ENCODE measurements at regions not wholly inside any gene's neighbourhood (a gene's known extent, or its start where the extent isn't known, plus 50 kb on each side); places are given as distances from the start of the nearest gene placed in this dataset.

DNA sequence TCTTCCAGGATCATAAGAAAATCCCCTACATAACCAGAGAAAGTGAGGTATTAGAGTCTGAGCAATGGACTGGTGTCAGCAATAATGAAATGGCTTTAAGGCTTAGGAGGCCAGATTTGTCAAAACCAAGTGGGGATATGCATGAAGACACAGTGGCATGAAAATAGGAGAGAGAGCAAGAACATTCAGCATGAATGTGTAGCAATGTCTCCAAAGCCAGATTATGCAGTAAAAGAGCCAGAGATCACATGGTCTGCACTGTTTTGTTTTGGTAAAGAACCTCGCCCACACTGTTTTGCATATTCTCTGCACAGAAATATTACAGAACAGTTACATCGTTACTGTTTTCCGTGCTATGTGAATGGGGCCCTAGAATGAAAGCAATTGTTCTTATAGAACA lies 589.4 kb downstream of the PLPP3 start:
- intact Hi-C loops (cut with micrococcal nuclease) = no loop called here

DNA sequence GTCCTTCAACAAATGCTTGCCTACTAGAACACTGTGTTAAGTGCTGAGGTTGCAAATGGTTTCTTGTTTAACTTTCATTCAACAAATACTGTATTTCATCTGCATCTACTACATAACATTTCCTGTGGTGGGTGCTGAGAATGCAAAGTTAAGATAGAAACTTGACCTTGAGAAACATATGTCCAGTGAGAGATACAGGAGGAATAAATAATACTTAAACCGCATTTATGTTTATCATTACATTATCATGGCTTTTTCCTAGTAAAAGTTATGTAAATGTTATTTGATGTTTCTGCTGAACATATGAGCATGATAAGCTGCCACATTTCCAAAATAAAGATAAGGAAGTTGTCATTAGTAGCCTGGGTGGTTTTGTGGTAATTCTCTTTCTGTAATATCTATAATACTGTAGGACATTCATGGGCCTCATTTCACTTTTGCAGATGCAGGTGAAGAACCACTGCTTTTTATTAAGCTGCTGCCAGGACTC lies 590.4 kb downstream of the PLPP3 start:
- intact Hi-C loops (cut with micrococcal nuclease) = no loop called here

DNA sequence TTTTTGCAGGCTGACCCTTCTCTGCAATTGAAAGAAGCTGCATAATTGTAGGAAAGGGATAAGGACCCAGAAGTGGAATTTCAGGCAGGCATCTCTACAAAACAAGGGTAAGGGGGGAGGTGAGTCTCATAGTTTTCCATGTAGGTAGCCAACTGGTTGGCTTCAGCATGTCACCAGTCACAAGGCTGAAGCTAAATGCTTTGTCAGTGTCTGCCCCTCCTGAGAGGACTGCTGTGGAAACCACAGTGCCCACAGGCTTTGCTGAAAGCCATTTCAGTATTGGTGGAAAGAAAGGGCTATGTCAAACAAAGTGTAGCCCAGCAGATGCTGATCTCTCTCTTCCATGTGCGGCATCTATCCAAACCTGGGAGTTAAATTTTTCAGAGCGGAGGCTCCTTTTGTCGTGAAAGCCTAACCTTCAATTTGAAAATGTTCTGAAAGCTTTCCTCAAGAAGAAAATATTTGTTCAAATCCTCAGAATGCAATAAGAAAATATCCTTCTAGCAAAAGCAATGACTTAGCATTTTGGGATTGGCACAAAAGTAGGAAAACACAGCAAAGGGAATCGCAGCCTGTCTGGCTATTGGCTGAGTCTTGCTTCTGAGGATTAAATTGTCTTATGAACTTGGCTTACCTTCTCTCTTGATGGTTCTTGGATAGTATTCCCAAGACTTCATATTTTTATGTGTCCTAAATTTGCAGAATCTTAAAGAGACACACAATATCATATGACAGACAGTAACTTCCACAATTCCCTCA lies 591.7 kb downstream of the PLPP3 start:
- intact Hi-C loops (cut with micrococcal nuclease) = no loop called here

DNA sequence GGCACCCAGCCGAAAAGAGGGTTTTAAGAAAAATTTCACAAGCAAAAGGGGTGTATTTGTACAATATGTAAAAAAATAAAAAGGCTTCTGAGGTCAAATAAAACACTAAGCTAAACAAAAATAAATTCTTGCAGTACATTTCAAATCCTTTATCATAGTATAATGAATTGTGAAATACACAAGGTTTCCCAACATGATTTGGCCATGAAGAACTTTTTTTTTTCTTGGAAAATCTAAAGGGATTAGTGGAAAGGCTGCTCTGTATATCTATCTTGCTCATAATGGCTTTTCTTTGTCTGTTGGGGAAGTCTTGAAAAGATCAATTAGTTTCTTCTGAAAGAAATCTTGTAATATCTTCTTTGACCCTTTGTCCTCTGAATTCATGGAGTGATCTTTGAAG lies 593.4 kb downstream of the PLPP3 start:
- intact Hi-C loops (cut with micrococcal nuclease) = no loop called here

DNA sequence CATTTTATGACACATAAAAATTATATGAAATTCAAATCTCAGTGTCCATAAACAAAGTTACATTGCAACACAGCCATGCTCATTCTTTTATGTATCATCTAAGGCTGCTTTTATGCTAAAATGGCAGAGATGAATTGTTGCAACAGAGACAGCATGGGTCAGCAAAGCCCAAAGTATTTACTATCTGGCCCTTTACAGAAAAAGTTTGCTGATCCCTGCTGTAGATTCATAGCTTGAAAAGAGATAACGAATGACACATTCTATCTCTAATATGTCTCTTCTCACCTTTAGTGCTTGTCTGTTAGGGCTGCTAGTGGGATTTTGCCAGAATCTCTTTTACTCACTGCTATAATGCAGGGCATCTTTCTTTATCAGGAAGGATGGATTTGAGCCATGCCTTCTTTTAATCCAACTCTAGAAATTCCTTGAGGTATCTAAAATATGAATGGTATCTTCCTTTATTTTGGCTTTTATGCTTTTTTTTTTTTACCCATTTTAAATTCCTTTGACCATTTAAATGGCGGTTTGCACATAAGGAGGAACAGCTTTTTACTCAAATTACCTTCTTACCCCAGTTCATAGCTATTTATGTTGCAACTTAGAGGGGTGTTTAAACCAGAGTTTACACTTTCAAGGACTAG lies 598.2 kb downstream of the PLPP3 start:
- intact Hi-C loops (cut with micrococcal nuclease) = no loop called here

DNA sequence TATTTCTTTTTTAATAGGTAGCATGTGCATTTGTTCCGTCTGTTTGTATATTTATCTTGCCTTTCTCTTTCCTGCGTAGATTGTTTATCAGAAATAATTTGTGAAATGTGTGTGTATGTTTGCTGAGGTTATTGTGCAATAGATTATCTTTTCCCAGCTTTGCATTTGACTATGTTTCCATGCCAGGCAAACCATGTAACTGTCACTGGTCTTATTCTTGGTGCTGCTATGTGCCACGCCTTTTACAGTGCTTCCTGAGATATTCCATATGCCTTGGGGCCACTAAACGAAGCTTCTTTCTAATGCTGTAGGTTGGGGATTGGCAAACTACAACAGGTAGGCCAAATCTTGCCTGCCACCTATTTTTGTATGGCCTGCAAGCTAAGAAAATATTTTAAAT lies 598.8 kb downstream of the PLPP3 start:
- intact Hi-C loops (cut with micrococcal nuclease) = no loop called here

DNA sequence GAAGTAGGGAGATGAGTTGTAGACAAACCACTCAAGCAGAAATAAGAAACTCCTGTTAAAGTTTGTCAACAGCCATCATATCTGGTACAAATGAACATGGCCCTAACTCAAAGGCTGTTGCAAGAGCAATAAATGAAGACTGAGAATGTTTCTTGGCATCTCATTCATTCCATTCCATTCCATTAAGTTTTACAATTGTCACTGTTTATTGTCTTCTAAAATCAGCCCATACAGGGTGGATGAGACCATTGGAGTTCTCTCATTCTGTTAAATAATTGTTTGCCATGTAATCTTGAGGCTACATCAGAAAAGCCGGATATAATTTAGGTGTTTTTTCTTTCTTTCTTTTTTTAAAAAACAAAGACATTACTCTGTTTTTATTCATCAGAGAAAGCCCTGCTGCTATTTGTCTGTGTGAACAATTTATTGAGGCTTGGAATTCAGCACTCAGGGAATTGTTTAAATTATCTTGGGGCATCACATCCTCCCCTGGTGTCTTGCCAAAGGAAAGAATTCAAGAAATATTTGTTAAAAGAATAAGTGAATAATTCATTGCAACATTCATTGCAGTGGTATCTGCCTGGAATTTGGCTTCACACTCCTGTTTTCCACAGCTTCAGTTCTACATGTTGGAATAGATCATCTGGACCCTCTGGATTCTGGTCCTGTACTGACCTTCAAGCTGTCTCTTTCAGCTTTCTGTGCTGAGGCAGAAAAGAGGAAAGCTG lies 604.5 kb downstream of the PLPP3 start:
- intact Hi-C loops (cut with micrococcal nuclease) = no loop called here

DNA sequence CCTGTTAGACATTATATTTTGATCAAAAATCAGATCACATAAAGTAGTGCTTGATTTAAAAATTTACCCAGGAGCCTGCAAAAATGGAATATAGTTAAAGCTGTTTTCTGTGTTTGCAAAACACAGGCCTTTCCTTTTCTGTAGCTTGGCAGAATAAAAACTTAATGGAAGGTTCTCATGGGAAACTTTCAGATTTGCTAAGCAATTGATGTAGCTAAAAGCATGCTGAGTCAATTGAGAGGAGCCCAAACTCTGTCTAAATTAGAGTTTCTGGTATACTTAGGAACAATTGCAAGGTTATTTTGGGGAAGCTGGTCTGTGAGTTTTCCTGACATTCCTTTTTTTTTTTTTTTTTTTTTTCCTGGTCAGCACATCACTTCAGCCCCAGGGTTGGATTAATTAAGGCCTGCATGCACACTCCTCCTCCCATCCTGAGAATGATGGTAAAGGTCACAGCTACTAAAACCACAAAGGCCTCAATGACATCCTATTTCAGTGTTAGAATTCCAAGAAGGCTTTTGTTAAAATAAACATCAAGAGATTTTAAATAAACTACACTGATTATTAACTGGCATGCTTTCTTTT lies 608.7 kb downstream of the PLPP3 start:
- intact Hi-C loops (cut with micrococcal nuclease) = no loop called here

DNA sequence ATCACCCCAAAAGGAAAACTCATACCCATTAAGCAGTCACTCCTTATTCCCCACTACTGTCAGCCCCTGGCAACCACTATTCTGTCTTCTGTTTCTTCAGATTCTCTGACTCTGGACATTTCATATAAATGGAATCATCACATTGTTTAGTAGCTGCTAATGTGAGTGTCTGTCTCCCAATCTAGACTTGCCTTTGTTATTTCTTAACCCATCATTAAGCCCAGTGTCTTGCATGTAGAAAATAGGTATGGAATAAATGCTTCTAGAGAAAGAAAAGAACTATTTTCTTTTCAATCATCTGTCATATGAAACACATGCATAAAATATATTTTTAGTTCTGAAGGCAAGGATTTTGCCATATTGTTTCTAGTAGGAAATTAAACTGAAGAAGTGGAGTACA lies 610.0 kb downstream of the PLPP3 start:
- intact Hi-C loops (cut with micrococcal nuclease) = no loop called here

DNA sequence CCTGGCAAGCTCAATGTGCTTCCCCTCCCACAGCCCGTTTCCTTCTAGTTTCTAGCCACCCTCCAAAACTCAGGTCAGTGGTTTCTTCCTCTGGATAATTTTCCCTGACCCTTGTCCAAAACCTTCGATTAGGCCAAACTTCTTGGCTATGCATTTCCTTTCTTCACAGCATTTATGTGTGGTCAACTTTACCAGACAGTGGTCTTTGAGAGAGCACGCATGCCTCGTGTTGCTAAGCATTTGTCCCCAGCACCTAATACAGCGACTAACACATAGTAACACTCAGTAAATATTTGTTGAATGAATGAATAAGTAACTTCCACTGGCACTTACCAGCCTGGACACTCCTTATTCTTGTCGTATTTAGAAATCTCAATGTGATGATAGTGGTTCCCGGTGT lies 610.7 kb downstream of the PLPP3 start:
- intact Hi-C loops (cut with micrococcal nuclease) = no loop called here

DNA sequence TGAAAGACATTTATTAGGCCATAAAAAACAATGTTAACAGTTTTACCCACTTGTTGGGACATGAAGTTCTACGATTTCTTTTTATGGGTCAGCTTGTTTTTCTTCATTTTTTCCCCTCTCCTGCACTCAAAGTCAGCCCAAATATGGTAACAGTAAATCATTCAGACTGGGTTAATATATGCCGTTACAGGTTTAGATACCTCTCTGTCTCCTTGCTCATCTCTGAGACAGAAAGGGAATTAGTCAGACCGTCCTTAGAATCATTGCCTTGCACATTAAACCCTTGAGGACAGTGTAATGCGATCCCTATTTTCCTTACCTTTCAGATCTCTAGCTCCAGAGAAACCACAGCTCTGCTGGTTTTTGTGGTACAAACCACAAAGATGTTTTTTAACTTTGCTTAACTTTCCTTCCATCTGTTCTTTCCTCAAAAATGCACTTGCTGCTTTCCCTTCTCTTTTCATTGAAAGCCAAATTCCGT lies 613.3 kb downstream of the PLPP3 start:
- intact Hi-C loops (cut with micrococcal nuclease) = no loop called here

DNA sequence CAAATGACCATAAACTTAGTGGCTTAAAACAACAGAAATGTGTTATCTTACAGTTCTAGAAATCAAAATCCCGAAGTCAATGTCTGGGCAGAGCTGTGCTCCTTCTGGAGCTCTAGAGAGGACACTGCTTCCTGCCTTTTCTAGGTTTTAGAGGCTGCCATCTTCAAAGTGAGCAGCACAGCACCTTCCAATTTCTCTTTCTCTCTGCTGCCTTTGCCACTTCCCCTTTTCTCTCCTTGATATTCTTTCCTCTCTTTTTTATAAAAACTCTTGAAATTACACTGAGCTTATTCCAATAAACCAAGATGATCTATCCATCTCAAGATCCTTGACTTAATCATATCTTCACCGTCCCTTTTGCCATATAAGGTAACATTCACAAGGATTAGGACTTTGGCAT lies 616.9 kb downstream of the PLPP3 start:
- intact Hi-C loops (cut with micrococcal nuclease) = no loop called here

DNA sequence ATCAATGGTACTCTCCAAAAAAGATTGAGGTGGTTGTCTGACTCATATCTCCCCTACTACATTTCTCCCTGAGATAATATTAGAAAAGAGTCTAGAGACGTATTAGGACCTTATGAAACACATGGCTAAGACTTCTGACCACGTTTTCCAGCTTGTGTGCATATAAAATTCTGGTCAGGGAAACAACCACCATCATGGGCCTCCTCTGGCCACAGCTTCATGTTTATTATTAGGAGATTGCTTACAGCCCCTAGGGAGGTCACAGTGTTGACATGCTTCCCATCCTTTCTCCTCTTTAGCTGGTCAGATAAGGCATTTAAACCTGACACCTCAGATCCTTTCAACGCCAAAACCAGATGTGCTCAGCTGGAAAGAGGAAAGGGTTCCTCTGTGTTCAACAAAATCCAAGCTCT lies 620.2 kb downstream of the PLPP3 start:
- intact Hi-C loops (cut with micrococcal nuclease) = no loop called here

DNA sequence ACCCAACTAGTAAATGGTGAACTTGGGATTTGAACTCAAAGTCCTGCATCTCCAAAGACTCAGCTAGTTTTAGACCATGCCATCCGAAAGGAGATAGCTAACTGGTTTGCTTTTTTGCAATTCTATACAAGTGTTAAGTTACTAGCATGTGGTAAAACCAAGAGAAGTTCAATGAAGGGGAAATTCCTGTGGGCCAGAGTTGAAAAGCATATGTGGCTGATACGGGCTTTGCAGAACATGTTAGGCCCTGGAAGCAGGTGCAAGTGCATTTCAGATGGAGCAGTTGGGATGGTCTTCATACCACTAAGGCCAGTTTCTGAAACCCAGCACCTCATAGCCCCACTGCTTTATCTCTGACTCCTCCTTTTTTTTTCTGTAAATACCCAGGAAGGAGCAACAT lies 620.9 kb downstream of the PLPP3 start:
- intact Hi-C loops (cut with micrococcal nuclease) = no loop called here

DNA sequence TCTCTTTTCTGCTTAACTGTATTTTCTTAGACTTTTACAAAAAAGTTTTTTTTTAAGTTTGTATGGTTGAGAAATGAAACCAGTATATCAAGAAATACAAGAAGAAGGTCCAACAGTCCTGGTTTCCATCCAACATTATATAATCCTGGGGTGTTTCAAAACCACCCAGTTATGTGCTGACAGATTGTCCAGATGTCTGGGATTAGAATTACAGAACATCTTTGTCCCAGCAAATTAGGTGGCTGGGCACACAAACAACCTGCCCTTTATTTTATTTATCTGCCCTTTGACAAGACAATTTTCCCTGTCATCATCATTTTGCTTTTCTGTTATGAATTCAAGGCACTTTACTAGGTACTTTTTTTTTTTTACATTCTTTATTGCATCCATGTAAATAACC lies 622.1 kb downstream of the PLPP3 start:
- intact Hi-C loops (cut with micrococcal nuclease) = no loop called here

DNA sequence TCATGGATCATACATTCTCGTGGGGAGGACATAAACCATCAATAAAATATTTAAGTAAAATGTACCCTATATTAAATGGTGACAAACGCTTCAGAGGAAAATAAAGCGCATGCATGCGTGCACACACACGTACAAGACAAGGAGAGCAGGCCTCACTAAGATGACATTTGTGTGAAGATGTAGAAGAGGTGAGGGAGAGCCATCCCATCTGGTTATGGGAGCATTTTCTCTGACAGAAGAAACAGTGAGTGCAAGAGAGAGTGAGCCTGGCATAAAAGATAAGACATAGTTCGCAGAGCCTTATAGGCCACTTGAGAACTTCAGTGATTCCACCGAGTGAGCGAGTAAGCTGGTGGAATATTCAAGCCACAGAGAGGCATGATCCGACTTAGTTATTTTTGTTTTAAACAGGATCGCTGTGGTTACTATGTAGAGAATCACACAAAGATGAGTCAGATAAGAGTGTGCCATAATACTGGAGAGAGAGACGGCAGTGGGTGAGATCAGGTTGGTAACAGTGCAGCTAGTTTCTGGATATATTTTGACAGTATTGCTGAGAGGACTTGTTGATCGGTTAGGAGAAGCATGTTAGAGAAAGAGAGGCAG lies 624.2 kb downstream of the PLPP3 start:
- intact Hi-C loops (cut with micrococcal nuclease) = no loop called here

DNA sequence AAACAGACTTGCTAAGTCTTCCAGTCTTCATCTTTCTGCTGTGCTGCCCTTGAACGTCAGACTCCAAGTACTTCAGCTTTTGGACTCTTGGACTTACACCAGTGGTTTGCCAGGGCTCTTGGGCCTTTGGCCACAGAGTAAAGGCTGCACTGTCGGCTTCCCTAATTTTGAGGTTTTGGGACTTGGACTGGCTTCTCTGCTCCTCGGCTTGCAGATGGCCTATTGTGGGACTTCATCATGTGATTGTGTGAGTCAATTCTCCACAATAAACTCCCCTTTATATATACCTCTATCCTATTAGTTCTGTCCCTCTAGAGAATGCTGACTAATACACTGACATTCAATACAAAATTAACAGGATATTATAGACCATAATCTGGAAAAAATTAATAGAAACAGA lies 628.1 kb downstream of the PLPP3 start:
- intact Hi-C loops (cut with micrococcal nuclease) = no loop called here

DNA sequence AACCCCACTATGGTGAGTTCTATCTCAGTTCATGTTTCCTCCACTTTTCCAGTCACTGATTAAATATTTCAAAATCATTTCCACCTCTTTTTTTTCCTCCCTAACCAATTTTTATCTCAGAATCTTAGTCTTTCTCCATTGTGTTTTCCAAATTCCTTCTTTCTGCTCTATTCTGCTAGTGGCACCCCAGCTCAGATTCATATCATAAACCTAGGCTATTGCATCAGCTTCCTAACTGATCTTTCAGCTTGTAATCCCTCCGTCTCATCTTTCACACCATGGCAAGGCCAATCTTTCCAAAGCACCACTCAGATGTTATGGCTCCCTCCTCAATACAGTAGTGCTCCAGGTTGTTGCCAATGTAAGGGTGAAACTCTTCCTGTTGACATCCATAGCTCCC lies 631.9 kb downstream of the PLPP3 start:
- intact Hi-C loops (cut with micrococcal nuclease) = no loop called here

DNA sequence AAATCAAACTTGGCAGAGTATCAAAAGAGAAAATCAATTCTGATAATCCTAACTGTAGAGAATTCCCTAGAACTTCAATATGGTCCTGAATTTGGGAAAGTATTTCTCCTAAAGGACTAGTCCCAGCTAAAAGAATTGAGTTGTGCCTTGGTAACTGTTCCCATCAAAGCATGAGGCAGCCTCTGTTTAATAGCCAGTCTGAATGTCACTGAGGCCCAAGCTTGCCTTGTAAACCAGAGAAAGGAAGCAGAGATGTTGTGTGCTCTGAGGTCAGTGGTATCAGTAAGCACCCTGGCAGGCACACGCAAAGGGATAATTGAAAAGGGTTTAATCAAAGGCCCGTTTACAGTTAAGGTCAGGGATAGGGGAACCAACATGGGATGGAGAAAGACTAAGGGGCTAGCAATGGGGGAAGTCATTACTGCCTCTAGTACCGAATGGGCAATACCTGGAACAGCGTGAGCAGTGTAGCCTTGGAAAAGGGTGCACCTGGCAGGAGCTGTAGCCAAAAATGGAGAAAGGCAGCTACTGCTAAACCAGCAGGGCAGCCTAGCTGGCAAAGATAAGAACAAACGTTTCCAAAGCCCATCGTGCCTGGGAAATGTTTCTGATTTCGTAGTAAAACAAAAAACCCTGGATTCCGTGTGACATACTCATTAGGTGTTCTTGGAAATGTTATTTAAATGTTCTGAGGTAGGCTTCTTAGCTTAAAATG lies 635.5 kb downstream of the PLPP3 start:
- intact Hi-C loops (cut with micrococcal nuclease) = no loop called here

DNA sequence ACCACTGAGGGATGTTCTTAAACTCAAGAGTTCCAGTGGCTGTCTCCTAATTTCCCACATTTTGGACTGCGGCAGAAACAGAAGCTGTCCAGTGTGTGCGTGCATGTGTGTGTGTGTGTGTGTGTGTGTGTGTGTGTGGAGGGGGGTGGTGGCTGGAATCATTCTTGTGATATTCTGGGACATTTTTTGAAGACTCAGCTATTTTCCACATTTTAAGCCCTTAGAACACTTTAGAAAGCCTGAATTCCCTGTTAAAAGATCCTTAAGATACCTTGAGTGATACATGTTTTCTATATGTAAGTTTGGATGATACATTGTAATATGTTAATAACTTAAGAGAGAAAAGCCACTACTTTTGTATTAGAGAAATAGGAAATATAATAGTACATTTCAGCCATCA lies 636.4 kb downstream of the PLPP3 start:
- intact Hi-C loops (cut with micrococcal nuclease) = no loop called here

DNA sequence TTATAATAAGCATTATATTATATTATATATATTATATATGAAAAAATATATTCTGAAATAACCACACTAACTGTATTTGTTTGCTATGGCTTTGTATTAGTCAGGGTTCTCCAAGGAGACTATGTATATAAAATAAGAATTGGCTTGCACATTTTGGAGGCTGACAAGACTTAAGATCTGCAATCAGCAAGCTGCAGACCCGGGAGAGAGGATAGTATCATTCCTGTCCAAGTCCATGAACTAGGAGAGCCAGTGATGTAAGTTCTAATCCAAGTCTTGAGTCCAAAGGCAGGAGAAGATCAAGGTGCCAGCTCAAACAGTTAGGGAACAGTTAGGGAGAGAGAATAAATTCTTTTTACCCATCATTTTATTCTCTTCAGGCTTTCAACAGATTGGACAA lies 639.5 kb downstream of the PLPP3 start:
- intact Hi-C loops (cut with micrococcal nuclease) = no loop called here
